ENCODE measurements at regions not wholly inside any gene's neighbourhood (a gene's known extent, or its start where the extent isn't known, plus 50 kb on each side); places are given as distances from the start of the nearest gene placed in this dataset.
"Not testable (repeated sequence)": the region's sequence is repeated elsewhere in the genome, so short reads cannot be mapped to it uniquely, and the experiment has no call there.

GRCh38 chr20:12925210-12925755 is 83.5 kb upstream of the SPTLC3 start:
- peak; percentile 16 for DNase-seq

GRCh38 chr20:12925863-12926793 is 82.6 kb upstream of the SPTLC3 start:
- DNase-seq: no peak

- DNase-seq: no peak
Observed at GRCh38 chr20:12927489-12927888, 81.3 kb upstream of the SPTLC3 start.

DNA sequence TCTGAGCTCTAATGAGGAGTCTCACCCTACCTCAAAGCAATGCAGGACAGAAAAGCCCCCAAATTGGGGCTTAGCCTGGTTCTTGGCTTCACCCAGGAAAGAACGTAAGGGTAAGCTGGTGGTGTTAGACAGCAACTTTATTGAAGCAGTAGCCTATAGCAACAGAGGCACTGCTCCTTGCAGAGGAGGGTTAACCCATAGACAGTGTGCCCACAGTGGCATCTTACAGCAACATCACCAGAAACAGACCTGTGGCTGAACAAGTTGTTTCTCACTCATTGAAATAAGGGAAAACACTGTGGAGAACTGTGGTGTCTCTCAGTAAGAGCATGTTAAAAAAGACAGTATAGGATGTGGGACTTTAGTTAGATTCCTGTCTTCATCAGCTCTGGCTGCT is 80.4 kb upstream of the SPTLC3 start:
- DNase-seq: no peak

DNA sequence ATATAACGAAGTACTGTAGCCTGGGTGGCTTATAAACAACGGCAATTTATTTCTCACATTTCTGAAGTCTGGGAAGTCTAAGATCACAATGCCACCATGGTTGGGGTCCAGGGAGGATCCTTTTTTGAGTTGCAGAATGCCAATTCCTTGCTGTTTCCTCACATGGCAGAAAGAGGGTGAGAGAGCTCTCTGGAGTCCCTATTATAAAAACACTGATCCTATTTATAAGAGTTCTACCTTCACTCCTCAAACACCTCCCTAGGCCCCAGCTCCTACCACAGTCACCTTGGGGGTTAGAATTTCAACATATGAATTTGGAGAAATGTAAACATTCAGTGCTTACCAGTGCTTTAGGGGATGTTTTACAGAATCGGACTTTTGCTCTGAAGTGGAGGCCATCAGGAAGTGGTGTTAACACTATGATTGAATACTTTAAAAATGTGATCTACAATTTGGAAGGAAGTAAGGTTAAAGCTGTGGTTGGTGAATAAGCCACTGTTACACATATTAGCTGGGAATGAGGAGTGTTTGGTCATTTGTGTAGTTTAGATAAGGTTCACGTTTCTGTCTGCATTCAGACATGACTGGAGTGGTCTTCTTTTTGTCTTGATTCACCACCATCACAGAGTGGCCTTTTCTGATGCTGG is 79.9 kb upstream of the SPTLC3 start:
- DNase-seq: no peak

- no peak for DNase-seq
Observed at GRCh38 chr20:12936020-12936419, 72.8 kb upstream of the SPTLC3 start.

- DNase-seq: no peak
Observed at GRCh38 chr20:12936524-12936923, 72.2 kb upstream of the SPTLC3 start.

- no peak for DNase-seq
Observed at GRCh38 chr20:12941025-12941424, 67.7 kb upstream of the SPTLC3 start.

DNA sequence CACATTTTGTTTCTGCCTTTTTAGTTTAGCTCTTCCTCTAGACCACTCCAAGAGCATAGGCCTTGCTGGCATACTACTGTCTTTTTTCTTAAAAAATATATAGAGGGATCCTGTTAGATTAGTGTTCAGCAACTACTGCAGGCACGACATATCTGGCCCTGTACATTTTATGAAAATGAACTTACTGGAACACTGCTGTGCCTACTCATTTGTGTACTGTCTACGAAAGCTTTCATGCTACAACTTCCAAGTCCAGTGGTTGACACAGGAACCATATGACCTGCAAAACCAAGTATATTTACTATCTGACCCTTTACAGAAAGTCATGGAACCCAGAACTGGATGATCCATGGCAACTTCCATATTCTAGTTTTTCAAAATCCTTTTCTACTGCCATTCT is 66.6 kb upstream of the SPTLC3 start:
- DNase-seq: no peak

- no peak for DNase-seq
Observed at GRCh38 chr20:12946789-12947188, 62.0 kb upstream of the SPTLC3 start.

DNA sequence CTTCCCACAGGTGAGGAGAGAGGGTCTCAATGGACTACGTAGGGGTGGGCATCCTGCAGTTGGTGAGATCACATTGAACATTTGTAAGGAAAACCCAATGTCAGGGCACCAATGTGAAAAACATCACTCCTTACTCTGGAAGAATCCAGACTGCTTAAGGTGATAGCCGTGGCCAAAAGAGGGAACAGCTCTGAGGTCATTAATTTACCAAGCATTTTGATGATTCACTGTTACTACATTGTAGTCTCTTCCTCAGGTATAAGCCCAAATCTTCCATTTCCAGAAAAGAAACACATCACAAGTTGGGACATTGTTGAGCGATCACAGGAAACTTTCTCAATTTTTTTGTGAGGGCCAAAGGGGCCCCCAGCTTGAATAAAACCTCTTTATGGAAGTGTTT is 61.1 kb upstream of the SPTLC3 start:
- no peak for DNase-seq

DNA sequence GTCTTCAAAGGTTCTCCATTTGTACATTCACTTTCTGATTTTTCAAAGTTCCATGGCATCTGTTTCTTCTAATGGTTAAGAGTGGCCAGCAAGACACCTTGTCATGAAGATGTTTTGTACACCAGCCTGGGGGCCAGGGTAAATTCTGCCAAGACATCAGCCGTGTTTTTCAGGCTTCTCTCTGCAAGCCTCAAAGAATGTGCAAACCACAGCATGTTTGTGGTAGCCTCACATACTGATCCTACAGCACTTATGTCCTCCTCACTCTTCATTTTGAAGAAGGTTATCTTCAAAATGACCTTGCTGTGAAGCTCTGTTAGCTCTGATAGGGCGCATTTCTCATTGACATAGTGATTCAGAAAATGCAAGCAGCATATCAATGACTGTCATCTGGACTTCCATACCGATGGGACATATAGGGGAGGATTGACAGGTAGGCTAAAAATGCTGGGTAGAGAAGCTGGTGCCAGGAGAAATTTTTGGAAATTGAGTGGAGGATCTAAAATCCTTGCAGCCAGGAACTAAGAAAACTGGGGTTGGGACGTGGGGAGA is 59.3 kb upstream of the SPTLC3 start:
- no peak for DNase-seq

DNA sequence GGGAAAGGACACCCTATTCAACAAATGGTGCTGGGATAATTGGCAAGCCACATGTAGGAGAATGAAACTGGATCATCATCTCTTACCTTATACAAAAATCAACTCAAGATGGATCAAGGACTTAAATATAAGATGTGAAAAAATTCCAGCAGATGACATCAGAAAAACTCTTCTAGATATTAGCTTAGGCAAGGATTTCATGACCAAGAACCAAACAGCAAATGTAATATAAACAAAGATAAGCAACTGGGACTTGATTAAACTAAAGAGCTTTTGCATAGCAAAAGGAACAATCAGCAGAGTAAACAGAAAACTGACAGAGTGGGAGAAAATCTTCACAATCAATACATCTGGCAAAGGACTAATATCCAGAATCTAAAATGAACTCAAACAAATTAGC is 54.5 kb upstream of the SPTLC3 start:
- not testable (repeated sequence) for DNase-seq

GRCh38 chr20:12955611-12956010 is 53.2 kb upstream of the SPTLC3 start:
- DNase-seq: no peak

DNA sequence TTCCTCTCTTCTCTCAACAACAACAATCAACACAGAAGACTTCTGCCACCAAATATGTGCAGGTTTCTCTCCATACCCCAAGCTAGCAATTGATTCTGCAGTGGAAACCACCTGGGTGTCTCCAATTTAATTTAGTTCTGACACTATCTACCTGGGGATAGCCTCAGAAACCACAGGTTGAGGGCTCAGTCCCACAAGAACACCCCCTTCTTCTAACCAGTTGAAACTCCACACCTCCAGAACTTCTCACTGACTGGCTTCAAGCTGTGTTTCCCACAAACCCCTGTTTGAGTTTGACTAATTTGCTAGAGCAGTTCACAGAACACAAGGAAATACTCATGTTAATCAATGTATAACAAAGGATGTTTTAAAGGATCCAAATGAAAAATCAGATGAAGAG is 52.5 kb upstream of the SPTLC3 start:
- DNase-seq: no peak

DNA sequence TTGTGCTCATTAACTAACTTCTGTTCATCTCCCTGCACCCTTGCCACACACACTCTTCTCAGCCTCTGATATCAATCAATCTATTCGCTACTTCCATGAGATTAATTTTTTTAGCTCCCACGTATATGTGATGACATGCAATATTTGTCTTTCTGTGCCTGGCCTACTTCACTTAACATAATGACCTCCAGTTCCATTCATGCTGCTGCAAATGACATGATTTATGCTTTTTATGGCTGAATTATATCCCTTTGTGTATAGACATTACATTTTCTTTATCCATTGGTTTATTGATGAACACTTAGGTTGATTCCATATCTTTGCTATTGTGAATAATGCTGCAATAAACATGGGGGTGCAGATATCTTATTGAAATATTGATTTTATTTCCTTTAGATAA is 50.8 kb upstream of the SPTLC3 start:
- no peak for DNase-seq
